ENCODE measurements at regions not wholly inside any gene's neighbourhood (a gene's known extent, or its start where the extent isn't known, plus 50 kb on each side); places are given as distances from the start of the nearest gene placed in this dataset.

GRCh38 chr6:163828038-163828795 is 413.7 kb downstream of the QKI start:
- no peaks in the 10 kb centered on the region for H3K36me3 ChIP-seq
- DNase-seq = no peak
- 0 out of 2 replicates have a peak, but pooled peaks cover 6% of the 10 kb centered on the region for H3K9me3 ChIP-seq (replicated peaks)
- H3K27me3 ChIP-seq = no peaks in the 10 kb centered on the region
- H3K27ac ChIP-seq = no peak overlapping the region
- no peak overlapping the region for H3K4me3 ChIP-seq
- H3K4me1 ChIP-seq = peaks cover 5% of the 10 kb centered on the region; the same call in 1 of the 2 replicates

DNA sequence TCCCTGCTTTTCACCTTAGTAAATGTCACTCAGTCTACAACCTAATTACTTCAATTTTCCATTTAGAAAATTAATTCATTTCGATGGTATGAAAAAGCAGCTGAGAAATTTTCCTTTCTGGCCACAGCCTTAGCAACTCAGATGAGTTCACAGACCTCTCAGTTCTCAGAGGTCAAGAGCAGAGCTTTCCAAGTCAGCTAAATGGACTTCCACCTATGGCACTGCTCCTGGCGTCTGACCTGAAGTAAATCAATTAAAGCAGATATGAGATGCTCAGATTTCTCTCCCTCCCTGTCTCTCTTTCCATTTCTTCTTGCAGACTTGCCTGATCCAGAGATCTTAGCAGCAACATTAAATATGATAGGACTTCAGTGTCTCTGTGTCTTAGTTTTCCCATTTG is 412.6 kb downstream of the QKI start:
- no peaks in the 10 kb centered on the region for H3K36me3 ChIP-seq
- no peaks in the 10 kb centered on the region for H3K27me3 ChIP-seq
- peaks cover 5% of the 10 kb centered on the region; the same call in 1 of the 2 replicates for H3K4me1 ChIP-seq
- DNase-seq = no peak
- no peak overlapping the region for H3K4me3 ChIP-seq
- 0 out of 2 replicates have a peak, but pooled peaks cover 6% of the 10 kb centered on the region for H3K9me3 ChIP-seq (replicated peaks)
- no peak overlapping the region for H3K27ac ChIP-seq

GRCh38 chr6:163826629-163827028 is 412.1 kb downstream of the QKI start:
- 0 out of 2 replicates have a peak, but pooled peaks cover 2% of the 10 kb centered on the region for H3K9me3 ChIP-seq (replicated peaks)
- H3K27ac ChIP-seq = no peak overlapping the region
- H3K36me3 ChIP-seq = no peaks in the 10 kb centered on the region
- no peak overlapping the region for H3K4me3 ChIP-seq
- DNase-seq = no peak
- H3K4me1 ChIP-seq = peaks cover 5% of the 10 kb centered on the region; the same call in 1 of the 2 replicates
- H3K27me3 ChIP-seq = no peaks in the 10 kb centered on the region

DNA sequence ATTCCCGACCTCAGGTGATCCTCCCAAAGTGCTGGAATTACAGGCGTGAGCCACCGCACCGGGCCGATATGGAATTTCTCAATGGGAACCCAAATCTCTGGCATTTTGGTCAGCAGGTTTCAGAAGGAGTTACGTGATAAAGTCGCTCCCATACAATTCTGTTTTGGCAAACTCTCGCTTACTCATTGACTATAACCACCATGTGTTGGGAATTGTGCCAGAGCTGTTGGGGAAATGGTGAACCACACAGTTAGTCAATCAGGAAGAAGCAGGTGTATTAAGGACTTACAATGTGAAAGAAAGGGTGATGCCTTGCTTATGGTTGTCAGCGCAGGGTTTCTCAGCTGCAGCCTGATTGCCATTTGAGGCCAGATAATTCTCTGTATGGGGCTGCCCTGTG is 410.5 kb downstream of the QKI start:
- no peak overlapping the region for H3K27ac ChIP-seq
- peaks cover 14% of the 10 kb centered on the region for H3K4me1 ChIP-seq
- peak; percentile 52 to 63 for DNase-seq
- no peaks in the 10 kb centered on the region for H3K36me3 ChIP-seq
- no peaks in the 10 kb centered on the region for H3K27me3 ChIP-seq
- no peaks in the 10 kb centered on the region for H3K9me3 ChIP-seq (replicated peaks)
- H3K4me3 ChIP-seq = no peak overlapping the region

GRCh38 chr6:163823577-163823976 is 409.1 kb downstream of the QKI start:
- H3K27ac ChIP-seq = no peak overlapping the region
- DNase-seq = no peak
- no peaks in the 10 kb centered on the region for H3K36me3 ChIP-seq
- peaks cover 14% of the 10 kb centered on the region for H3K4me1 ChIP-seq
- no peaks in the 10 kb centered on the region for H3K27me3 ChIP-seq
- no peak overlapping the region for H3K4me3 ChIP-seq
- H3K9me3 ChIP-seq (replicated peaks) = no peaks in the 10 kb centered on the region

- H3K9me3 ChIP-seq (replicated peaks) = no peaks in the 10 kb centered on the region
- no peaks in the 10 kb centered on the region for H3K36me3 ChIP-seq
- H3K27ac ChIP-seq = no peak overlapping the region
- H3K4me3 ChIP-seq = no peak overlapping the region
- peaks cover 14% of the 10 kb centered on the region for H3K4me1 ChIP-seq
- no peaks in the 10 kb centered on the region for H3K27me3 ChIP-seq
- DNase-seq = peak; percentile 57 to 61
Observed at GRCh38 chr6:163820745-163821458, 406.4 kb downstream of the QKI start.

DNA sequence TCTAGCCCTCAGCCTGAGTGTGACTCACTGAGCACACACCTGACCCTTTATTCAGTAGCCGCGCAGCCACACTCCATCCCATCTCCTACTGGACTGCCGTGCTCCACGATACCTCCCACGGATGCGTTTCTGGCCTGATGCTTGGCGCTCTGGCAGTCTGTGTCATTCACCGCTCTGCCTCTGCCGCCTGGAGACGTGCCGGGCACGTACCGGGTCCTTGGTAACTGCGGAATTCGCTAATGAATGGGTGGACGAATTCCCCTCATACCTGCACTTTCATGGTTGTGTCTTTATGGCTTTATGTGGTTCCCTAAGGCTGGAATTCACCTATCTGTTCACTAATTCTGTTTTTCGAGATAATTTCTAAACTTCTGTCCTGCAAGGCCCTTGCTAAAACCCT is 405.7 kb downstream of the QKI start:
- H3K9me3 ChIP-seq (replicated peaks) = no peaks in the 10 kb centered on the region
- peaks cover 11% of the 10 kb centered on the region for H3K4me1 ChIP-seq
- H3K36me3 ChIP-seq = no peaks in the 10 kb centered on the region
- DNase-seq = no peak
- H3K27ac ChIP-seq = no peak overlapping the region
- no peak overlapping the region for H3K4me3 ChIP-seq
- H3K27me3 ChIP-seq = no peaks in the 10 kb centered on the region

GRCh38 chr6:163818719-163819118 is 404.2 kb downstream of the QKI start:
- Histone ChIP-seq H3K9me3 (replicated peaks) (no peaks in the 10 kb centered on the region), H3K27me3 (no peaks in the 10 kb centered on the region)

DNA sequence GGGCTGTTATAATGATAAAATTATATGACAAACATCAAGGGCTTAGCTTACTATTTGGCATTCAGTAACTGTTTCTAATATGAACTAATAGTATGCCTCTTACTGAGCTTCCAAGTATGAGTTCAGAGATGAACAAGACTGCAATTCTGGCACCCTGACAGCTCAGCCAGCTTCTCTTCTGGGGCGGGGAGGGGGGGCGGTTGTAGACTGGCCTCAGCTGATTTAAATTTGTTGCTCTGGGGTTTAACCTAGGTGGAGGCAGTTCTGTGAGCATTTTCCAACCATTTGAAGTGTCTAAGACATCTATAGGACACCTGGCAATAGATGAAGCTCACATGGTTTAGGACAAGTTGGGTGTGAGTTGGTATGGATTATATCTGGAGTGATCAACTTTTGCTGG is 401.9 kb downstream of the QKI start:
- Histone ChIP-seq H3K27ac (no peak overlapping the region), H3K36me3 (no peaks in the 10 kb centered on the region), H3K4me3 (no peak overlapping the region), H3K27me3 (no peaks in the 10 kb centered on the region), H3K9me3 (replicated peaks) (no peaks in the 10 kb centered on the region), H3K4me1 (peaks cover 10% of the 10 kb centered on the region)
- DNase-seq = no peak

More at GRCh38 chr6:163818719-163819118, 404.2 kb downstream of the QKI start:
- peaks cover 12% of the 10 kb centered on the region for H3K4me1 ChIP-seq
- DNase-seq = no peak
- no peaks in the 10 kb centered on the region for H3K36me3 ChIP-seq
- no peak overlapping the region for H3K4me3 ChIP-seq
- no peak overlapping the region for H3K27ac ChIP-seq

DNA sequence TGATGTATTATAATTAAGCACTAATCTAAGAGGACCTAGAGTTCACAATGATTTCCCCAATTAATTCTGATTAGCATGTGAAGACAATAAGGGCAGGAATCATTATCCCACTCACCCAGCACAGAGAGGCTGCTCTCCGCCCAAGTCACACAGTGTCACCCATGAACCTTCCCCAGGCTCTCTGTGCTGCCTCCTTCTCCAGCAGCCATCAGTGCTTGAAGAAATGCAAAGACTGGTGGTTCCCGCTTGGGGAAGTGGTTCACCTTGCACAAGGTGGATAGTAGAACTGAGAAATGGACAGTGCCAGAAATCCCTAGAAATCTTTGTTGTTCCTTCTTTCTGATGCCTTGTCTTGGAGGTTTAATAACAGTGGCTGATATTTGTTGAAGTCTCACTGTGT is 401.3 kb downstream of the QKI start:
- DNase-seq = no peak
- Histone ChIP-seq H3K4me1 (peaks cover 4% of the 10 kb centered on the region), H3K4me3 (no peak overlapping the region), H3K27ac (no peak overlapping the region), H3K9me3 (replicated peaks) (no peaks in the 10 kb centered on the region), H3K27me3 (no peaks in the 10 kb centered on the region), H3K36me3 (no peaks in the 10 kb centered on the region)

DNA sequence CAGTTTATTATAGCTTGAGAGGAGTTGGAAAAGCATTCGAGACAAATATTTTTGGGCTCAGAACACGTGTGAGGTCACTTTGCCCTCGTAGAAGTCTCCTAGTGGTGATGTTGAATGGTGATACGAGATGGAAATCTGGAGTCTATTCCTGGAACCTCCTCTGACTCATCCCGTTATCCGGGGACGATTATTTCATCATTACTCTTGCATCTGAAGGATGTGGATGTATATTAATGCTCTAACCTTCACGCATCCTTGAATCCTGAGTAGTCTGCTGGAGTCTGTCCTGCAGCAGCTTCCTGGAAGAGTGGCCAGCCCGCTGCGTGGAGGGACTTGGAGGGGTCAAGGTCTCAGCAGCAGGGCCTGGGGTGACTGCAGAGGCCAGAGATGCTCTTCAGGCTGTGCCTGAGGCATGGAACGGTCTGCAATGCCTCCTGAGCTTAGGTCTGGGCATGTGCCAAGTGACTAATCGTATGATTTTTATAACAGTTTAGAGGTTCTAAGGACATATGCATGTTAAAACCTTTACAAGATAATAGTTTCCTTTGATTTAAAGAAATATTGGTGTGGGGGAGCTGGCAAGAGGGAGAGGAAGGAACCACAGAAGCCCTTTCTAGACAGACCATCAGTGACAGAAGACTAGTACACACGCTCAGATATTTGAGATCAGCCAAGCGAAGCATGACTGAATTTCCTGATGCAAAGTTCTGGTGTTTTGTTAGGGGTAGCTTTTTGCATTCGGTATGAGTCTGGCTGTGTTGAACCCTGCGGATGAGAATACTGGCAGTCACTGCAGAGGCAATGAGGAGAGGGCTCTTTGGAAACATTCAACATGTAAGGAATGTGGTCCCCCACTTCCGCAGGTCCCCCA is 400.2 kb downstream of the QKI start:
- Histone ChIP-seq H3K27me3 (no peaks in the 10 kb centered on the region), H3K36me3 (no peaks in the 10 kb centered on the region), H3K4me1 (peaks cover 3% of the 10 kb centered on the region), H3K9me3 (replicated peaks) (no peaks in the 10 kb centered on the region), H3K4me3 (no peak overlapping the region), H3K27ac (no peak overlapping the region)
- DNase-seq = peak in 1 of 2 experiments; percentile 48

DNA sequence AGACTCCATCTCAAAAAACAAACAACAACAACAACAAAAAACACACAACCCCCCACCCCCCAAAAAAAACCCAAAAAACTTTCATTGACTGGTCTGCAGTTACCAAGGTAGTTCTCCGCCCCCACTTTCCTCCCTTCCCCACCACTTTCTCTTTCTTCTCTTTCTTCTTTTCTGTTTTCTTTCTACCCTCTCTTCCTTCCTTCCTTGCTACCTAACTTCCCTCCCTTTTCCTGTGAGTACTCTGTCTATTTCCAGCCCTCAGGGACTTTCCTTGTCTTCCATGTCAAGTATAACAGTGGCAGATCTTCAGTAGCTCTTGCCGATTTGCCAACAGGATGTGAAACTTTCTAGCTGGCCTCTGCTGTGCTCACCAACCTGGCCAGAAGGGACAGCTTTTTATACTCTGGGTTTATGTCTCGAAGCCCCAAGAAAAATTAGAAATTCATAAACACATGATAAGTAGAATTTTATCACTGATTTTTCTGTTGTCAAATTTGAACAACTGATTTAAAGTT is 399.5 kb downstream of the QKI start:
- Histone ChIP-seq H3K9me3 (replicated peaks) (no peaks in the 10 kb centered on the region), H3K36me3 (no peaks in the 10 kb centered on the region), H3K4me3 (no peak overlapping the region), H3K27ac (no peak overlapping the region), H3K4me1 (peaks cover 3% of the 10 kb centered on the region), H3K27me3 (no peaks in the 10 kb centered on the region)
- no peak for DNase-seq

DNA sequence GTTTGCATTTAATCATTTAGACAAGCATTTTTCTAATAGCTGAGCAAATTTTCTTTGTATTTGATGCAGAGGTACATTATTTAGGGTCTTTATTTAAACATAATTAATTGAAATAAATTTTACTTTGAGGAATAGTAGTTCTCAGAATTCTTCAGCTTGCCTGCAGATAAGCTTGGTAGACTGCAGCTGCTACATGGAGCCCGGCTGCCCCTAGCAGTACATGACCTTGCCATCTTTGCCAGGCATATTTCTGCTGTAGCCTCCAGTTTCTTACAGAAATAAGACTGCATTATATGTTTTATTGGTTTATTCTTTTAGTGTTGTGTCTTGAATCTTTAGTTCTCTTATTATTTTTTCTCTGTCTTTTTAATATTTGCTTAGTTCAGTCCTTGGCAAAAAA is 396.8 kb downstream of the QKI start:
- no peak for DNase-seq
- no peaks in the 10 kb centered on the region for H3K9me3 ChIP-seq (replicated peaks)

GRCh38 chr6:163809364-163809763 is 394.8 kb downstream of the QKI start:
- Histone ChIP-seq H3K36me3 (no peaks in the 10 kb centered on the region), H3K27me3 (no peaks in the 10 kb centered on the region), H3K9me3 (replicated peaks) (no peaks in the 10 kb centered on the region; the same call in 1 of the 2 replicates), H3K4me3 (no peak overlapping the region), H3K27ac (no peak overlapping the region), H3K4me1 (no peaks in the 10 kb centered on the region)
- no peak for DNase-seq

More for the DNA sequence above, 396.8 kb downstream of the QKI start:
- H3K36me3 ChIP-seq = no peaks in the 10 kb centered on the region
- no peaks in the 10 kb centered on the region for H3K27me3 ChIP-seq
- no peak overlapping the region for H3K4me3 ChIP-seq
- H3K27ac ChIP-seq = no peak overlapping the region
- peaks cover 3% of the 10 kb centered on the region for H3K4me1 ChIP-seq
